Fibroblast of lung (primary cell): ENCODE measurements at regions not wholly inside any gene's neighbourhood (a gene's known extent, or its start where the extent isn't known, plus 50 kb on each side); places are given as distances from the start of the nearest gene placed in this dataset.

Experiments used
- DNase-seq, 2 donors: peaks; one replicate each; pipeline versions ENCODE4 v3.0.0 to v3.0.0-alpha.2; 2010; ENCODE audit warnings: low read depth in 2 of 2
- H2AFZ ChIP-seq: 2 replicates; pipeline ENCODE4 v1.5.1; 2012; ENCODE audit warnings: low read length, control low read depth, inconsistent platforms
- H3K27ac ChIP-seq: 2 replicates; pipeline ENCODE4 v1.5.1; 2011; ENCODE audit warnings: low read length, control low read depth; ENCODE audit not compliant: insufficient read depth
- H3K27me3 ChIP-seq: 2 replicates; pipeline ENCODE4 v1.5.1; 2011; ENCODE audit warnings: mild to moderate bottlenecking, low read length; ENCODE audit not compliant: control insufficient read depth, insufficient read depth
- H3K36me3 ChIP-seq: 2 replicates; pipeline ENCODE4 v1.5.1; 2011; ENCODE audit warnings: low read length; ENCODE audit not compliant: control insufficient read depth, insufficient read depth
- H3K4me1 ChIP-seq: 2 replicates; pipeline ENCODE4 v1.5.1; 2011; ENCODE audit warnings: low read length; ENCODE audit not compliant: control insufficient read depth, insufficient read depth; ENCODE audit errors: extremely low read depth
- H3K4me2 ChIP-seq: 2 replicates; pipeline ENCODE4 v1.5.1; 2011; ENCODE audit warnings: low read length, control low read depth; ENCODE audit not compliant: insufficient read depth; ENCODE audit errors: extremely low read depth
- H3K4me3 ChIP-seq, 4 experiments: fragments of 200-600 bp in 1 of 4; sonication (generic) in 1 of 4; replicated peaks in 1 of 4; 2 replicates each; pipeline ENCODE4 v1.5.1; 2011 to 2016; ENCODE audit warnings: low read length in 4 of 4, low read depth in 3 of 4, mild to moderate bottlenecking in 3 of 4, control low read depth in 2 of 4, inconsistent platforms in 1 of 4, mixed read lengths in 1 of 4; ENCODE audit not compliant: insufficient read depth in 1 of 4; ENCODE audit errors: control extremely low read depth in 1 of 4
- H3K79me2 ChIP-seq: 2 replicates; pipeline ENCODE4 v1.5.1; 2012; ENCODE audit warnings: mild to moderate bottlenecking, low read length, inconsistent platforms; ENCODE audit not compliant: control insufficient read depth, insufficient read depth
- H3K9ac ChIP-seq: 2 replicates; pipeline ENCODE4 v1.5.1; 2011; ENCODE audit warnings: mild to moderate bottlenecking, low read length, control low read depth; ENCODE audit not compliant: insufficient read depth
- H3K9me3 ChIP-seq: 2 replicates; pipeline ENCODE4 v1.5.1; 2012; ENCODE audit warnings: low read depth, low read length; ENCODE audit not compliant: control insufficient read depth, insufficient read depth
- H4K20me1 ChIP-seq: 2 replicates; pipeline ENCODE4 v1.5.1; 2011; ENCODE audit warnings: low read length; ENCODE audit not compliant: control insufficient read depth, insufficient read depth; ENCODE audit errors: extremely low read depth
- CTCF ChIP-seq, 2 donors: IDR thresholded peaks in 1 of 2; conservative IDR thresholded peaks in 1 of 2; 1 replicate in 1 of 2; 2 replicates in 1 of 2; pipeline ENCODE4 v1.5.1; 2011 to 2012; ENCODE audit warnings: low read length in 2 of 2, control low read depth in 1 of 2, inconsistent platforms in 1 of 2, low read depth in 1 of 2, mild to moderate bottlenecking in 1 of 2
- EZH2 ChIP-seq: IDR thresholded peaks from 2 replicates; pipeline ENCODE4 v1.5.1; 2012; ENCODE audit warnings: low read length, control low read depth, mild to moderate bottlenecking; ENCODE audit errors: missing control alignments

GRCh38 chr12:77368379-77368778 lies 303.0 kb upstream of the E2F7 start:
- no peak overlapping the region for H2AFZ ChIP-seq
- no peaks in the 10 kb centered on the region for H3K4me1 ChIP-seq
- H4K20me1 ChIP-seq: no peaks in the 10 kb centered on the region
- TF ChIP-seq EZH2: no peak
- TF ChIP-seq CTCF (conservative IDR thresholded peaks at IDR 0.05 in 1 of 2, IDR thresholded peaks at IDR 0.05 in 1 of 2; ENCODE audit: low read depth in 1 of 2, low read length in 2 of 2): no peak
- no peak overlapping the region for H3K4me2 ChIP-seq
- no peaks in the 10 kb centered on the region for H3K27me3 ChIP-seq
- no peaks in the 10 kb centered on the region for H3K79me2 ChIP-seq
- DNase-seq: no peak
- no peaks in the 10 kb centered on the region for H3K36me3 ChIP-seq
- no peak overlapping the region for H3K9ac ChIP-seq
- H3K27ac ChIP-seq: no peak overlapping the region
- H3K4me3 ChIP-seq: no peak overlapping the region
- H3K9me3 ChIP-seq: no peaks in the 10 kb centered on the region

DNA sequence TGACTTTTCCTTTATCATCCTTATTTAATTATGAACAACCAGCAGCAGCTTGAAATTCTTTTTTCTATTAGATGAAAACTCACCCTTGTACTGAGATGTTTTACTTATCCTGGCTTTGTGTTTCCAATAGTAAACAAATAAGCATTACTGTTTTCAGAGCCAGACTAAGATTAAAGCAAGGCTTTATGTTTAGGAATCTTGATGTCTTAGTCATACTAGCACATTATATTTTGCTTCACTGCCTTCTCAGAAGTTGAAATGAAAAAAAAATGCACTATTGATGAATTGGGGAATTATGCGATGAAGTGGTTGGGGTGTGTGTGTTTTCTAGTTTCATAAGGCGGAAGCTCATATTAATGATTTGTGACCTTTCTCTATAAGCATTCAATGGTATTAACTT lies 301.2 kb upstream of the E2F7 start:
- Histone ChIP-seq H3K4me3 (no peak overlapping the region), H3K4me1 (no peaks in the 10 kb centered on the region), H3K36me3 (no peaks in the 10 kb centered on the region), H3K9ac (no peak overlapping the region), H2AFZ (no peak overlapping the region), H3K27ac (no peak overlapping the region), H3K9me3 (no peaks in the 10 kb centered on the region), H3K27me3 (no peaks in the 10 kb centered on the region), H3K79me2 (no peaks in the 10 kb centered on the region), H4K20me1 (no peaks in the 10 kb centered on the region), H3K4me2 (no peak overlapping the region)
- TF ChIP-seq CTCF (conservative IDR thresholded peaks at IDR 0.05 in 1 of 2, IDR thresholded peaks at IDR 0.05 in 1 of 2; ENCODE audit: low read depth in 1 of 2, low read length in 2 of 2): no peak
- no peak for TF ChIP-seq EZH2
- DNase-seq: no peak

DNA sequence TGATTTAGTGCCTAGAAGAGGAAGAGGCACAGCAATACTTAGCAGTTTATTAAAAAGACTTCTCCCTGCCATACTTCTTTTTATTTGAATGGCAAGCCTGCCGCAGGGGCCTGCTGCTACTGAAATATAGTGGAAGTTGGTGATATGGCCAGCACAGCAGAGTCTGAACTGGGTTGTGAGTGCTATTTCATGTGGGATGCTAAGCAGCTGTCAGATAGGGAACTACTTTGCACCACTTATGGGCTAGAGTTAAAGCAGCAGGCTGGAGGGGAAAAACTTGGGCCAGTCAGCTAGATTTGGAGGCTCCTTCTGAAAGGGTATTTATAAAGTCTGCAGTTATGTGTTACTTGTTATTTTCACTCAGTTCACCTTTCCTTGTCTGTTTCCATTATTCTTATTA lies 299.0 kb upstream of the E2F7 start:
- Histone ChIP-seq H3K27me3 (no peaks in the 10 kb centered on the region), H3K9me3 (no peaks in the 10 kb centered on the region), H3K4me2 (no peak overlapping the region), H3K4me1 (no peaks in the 10 kb centered on the region), H3K36me3 (no peaks in the 10 kb centered on the region), H4K20me1 (no peaks in the 10 kb centered on the region), H3K79me2 (no peaks in the 10 kb centered on the region), H2AFZ (no peak overlapping the region), H3K4me3 (no peak overlapping the region), H3K9ac (no peak overlapping the region), H3K27ac (no peak overlapping the region)
- TF ChIP-seq CTCF (conservative IDR thresholded peaks at IDR 0.05 in 1 of 2, IDR thresholded peaks at IDR 0.05 in 1 of 2; ENCODE audit: low read depth in 1 of 2, low read length in 2 of 2) (no peak), EZH2 (no peak)
- DNase-seq: no peak
